ENCODE measurements at regions not wholly inside any gene's neighbourhood (a gene's known extent, or its start where the extent isn't known, plus 50 kb on each side); places are given as distances from the start of the nearest gene placed in this dataset.
"Not testable (repeated sequence)": the region's sequence is repeated elsewhere in the genome, so short reads cannot be mapped to it uniquely, and the experiment has no call there.

DNA sequence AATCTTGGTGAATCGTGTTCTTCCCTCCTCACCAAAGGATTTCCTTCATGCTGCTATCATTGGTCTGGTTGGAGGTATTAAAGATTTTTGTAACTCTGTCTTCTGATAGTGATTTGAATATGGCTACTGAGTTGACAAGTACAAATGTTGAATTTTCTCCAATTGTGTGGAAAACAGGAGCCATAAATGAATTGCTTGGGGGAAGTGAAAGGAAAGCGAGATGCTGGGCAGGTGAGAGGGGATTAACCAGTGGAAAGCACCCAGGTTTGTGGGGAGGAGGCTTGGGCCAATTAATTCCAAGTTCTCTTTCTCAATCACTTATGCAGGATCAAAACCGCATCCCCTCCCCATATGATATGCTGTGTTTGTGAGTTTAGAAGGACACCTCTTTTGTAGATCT lies 372.5 kb downstream of the IL20RB start:
- Histone ChIP-seq H3K9me3 (ENCODE audit: control insufficient read depth, insufficient read depth, low read length) (no peaks in the 10 kb centered on the region), H3K4me3 (ENCODE audit: low read length) (no peak overlapping the region), H3K36me3 (ENCODE audit: control insufficient read depth, insufficient read depth, low read length) (no peaks in the 10 kb centered on the region), H3K27me3 (ENCODE audit: control insufficient read depth, insufficient read depth, low read length) (no peaks in the 10 kb centered on the region), H3K4me1 (ENCODE audit: control insufficient read depth, insufficient read depth, low read length) (no peaks in the 10 kb centered on the region), H3K27ac (ENCODE audit: low read length) (no peak overlapping the region)
- no CpG with 5 or more reads among the region's 3 CpGs for WGBS (ENCODE audit: insufficient coverage, insufficient read length)
- DNase-seq (ENCODE audit: low read depth, low spot score) = no peak

DNA sequence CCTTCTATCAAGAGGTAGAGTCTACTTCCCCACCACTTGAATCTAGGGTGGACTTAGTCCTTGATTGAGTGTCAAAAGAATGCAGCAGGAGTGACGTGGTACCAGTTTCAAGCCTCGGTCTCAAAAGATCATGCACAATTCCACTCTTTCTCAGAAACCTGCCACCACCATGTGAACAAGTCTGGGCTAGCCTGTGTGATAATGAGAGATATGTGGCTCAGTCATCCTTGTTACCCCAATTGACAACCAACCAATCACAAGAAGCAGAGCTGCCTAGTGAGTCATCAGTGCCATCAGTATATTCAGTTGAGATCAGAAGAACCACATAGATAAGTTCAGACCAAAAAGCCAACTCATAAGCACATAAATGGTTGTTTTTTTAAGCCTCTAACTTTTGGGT lies 374.5 kb downstream of the IL20RB start:
- Histone ChIP-seq H3K27me3 (ENCODE audit: control insufficient read depth, insufficient read depth, low read length) (no peaks in the 10 kb centered on the region), H3K36me3 (ENCODE audit: control insufficient read depth, insufficient read depth, low read length) (no peaks in the 10 kb centered on the region), H3K9me3 (ENCODE audit: control insufficient read depth, insufficient read depth, low read length) (no peaks in the 10 kb centered on the region), H3K4me3 (ENCODE audit: low read length) (no peak overlapping the region), H3K4me1 (ENCODE audit: control insufficient read depth, insufficient read depth, low read length) (no peaks in the 10 kb centered on the region), H3K27ac (ENCODE audit: low read length) (no peak overlapping the region)
- WGBS (ENCODE audit: insufficient coverage, insufficient read length) = no CpG with 5 or more reads among the region's 2 CpGs
- DNase-seq (ENCODE audit: low read depth, low spot score) = no peak

DNA sequence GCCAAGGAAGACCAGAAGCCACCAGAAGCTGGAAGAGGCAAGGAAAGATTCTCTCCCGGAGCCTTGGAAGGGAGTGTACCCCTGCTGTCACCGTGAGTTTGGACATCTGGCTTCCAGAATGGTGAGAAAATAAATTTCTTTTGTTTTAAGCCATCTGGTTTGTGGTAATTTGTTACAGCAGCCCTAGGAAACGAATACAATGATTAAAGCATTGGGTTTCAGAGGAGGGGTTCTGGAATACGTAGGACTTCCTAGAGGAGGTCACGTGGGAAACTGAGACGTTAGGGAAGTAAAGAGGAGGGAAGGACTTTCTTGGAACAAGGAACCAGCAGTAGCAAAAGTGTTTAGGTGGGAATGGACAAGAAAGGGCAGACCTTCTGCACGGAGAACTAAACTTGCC lies 377.7 kb downstream of the IL20RB start:
- H3K4me3 ChIP-seq (ENCODE audit: low read length) = no peak overlapping the region
- H3K36me3 ChIP-seq (ENCODE audit: control insufficient read depth, insufficient read depth, low read length) = no peaks in the 10 kb centered on the region
- no peak overlapping the region for H3K27ac ChIP-seq (ENCODE audit: low read length)
- no peaks in the 10 kb centered on the region for H3K4me1 ChIP-seq (ENCODE audit: control insufficient read depth, insufficient read depth, low read length)
- no peaks in the 10 kb centered on the region for H3K27me3 ChIP-seq (ENCODE audit: control insufficient read depth, insufficient read depth, low read length)
- H3K9me3 ChIP-seq (ENCODE audit: control insufficient read depth, insufficient read depth, low read length) = peaks cover 5% of the 10 kb centered on the region
- WGBS (ENCODE audit: insufficient coverage, insufficient read length) = no CpG with 5 or more reads among the region's 7 CpGs
- no peak for DNase-seq (ENCODE audit: low read depth, low spot score)

DNA sequence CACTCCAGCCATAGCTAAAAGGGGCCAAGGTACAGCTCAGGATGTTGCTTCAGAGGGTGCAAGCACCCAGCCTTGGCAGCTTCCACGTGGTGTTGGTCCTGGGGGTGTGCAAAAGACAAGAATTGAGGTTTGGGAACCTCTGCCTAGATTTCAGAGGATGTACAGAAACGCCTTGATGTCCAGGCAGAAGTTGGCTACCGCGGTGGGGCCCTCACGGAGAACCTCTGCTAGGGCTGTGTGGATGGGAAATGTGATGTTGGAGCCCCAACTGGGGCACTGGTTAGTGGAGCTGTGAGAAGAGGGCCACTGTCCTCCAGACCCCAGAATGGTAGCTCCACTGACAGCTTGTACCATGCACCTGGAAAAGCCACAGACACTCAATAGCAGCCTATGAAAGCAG lies 380.6 kb downstream of the IL20RB start:
- H3K4me1 ChIP-seq (ENCODE audit: control insufficient read depth, insufficient read depth, low read length); H3K9me3 ChIP-seq (ENCODE audit: control insufficient read depth, insufficient read depth, low read length); H3K27me3 ChIP-seq (ENCODE audit: control insufficient read depth, insufficient read depth, low read length); H3K4me3 ChIP-seq (ENCODE audit: low read length); H3K27ac ChIP-seq (ENCODE audit: low read length); DNase-seq (ENCODE audit: low read depth, low spot score); H3K36me3 ChIP-seq (ENCODE audit: control insufficient read depth, insufficient read depth, low read length): not testable (repeated sequence)
- WGBS (ENCODE audit: insufficient coverage, insufficient read length) = no CpG with 5 or more reads among the region's 5 CpGs

DNA sequence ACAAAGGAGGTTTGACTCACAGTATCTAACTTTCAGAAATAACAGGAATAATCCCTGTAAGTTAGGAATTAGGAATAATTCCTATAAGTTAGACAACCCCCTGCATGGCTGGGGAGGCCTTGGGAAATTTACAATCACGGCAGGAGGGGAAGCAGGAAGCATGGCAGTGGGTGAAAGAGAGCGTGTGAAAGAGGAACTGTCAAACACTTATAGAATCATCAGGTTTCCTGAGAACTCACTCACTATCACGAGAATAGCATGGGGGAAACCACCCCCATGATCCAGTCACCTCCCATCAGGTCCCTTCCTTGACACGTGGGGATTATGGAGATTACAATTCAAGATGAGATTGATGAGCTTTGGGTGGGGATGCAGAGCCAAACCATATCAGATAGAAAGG lies 385.5 kb downstream of the IL20RB start:
- H3K4me3 ChIP-seq (ENCODE audit: low read length) = no peak overlapping the region
- peaks cover 3% of the 10 kb centered on the region for H3K9me3 ChIP-seq (ENCODE audit: control insufficient read depth, insufficient read depth, low read length)
- no peaks in the 10 kb centered on the region for H3K36me3 ChIP-seq (ENCODE audit: control insufficient read depth, insufficient read depth, low read length)
- H3K27me3 ChIP-seq (ENCODE audit: control insufficient read depth, insufficient read depth, low read length) = no peaks in the 10 kb centered on the region
- DNase-seq (ENCODE audit: low read depth, low spot score) = no peak
- WGBS (ENCODE audit: insufficient coverage, insufficient read length) = no CpG with 5 or more reads among the region's 4 CpGs
- no peaks in the 10 kb centered on the region for H3K4me1 ChIP-seq (ENCODE audit: control insufficient read depth, insufficient read depth, low read length)
- H3K27ac ChIP-seq (ENCODE audit: low read length) = no peak overlapping the region

DNA sequence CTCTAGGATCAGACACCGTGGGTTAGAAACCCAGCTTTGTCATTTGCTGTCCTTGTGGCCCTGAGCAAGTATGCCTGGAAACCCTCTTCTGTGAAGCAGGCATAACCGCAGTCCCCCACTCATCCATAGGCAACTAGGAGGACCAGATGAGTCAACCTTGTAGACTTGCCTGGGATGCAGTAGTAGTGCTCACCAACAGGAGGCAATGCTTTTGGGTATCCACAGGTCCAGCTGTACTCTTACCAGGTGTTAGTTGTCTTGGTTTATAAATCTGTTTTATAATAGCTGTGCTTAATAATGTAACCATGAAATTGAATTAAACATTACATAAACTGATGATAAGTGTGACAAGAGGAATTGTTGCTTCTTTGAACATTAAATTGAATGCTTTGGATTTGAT lies 389.3 kb downstream of the IL20RB start:
- H3K27me3 ChIP-seq (ENCODE audit: control insufficient read depth, insufficient read depth, low read length) = no peaks in the 10 kb centered on the region
- no CpG with 5 or more reads among the region's 2 CpGs for whole genome bisulfite sequencing (ENCODE audit: insufficient coverage, insufficient read length)
- H3K9me3 ChIP-seq (ENCODE audit: control insufficient read depth, insufficient read depth, low read length) = no peaks in the 10 kb centered on the region
- no peak overlapping the region for H3K4me3 ChIP-seq (ENCODE audit: low read length)
- DNase-seq (ENCODE audit: low read depth, low spot score) = peak; percentile 13
- no peak overlapping the region for H3K27ac ChIP-seq (ENCODE audit: low read length)
- no peaks in the 10 kb centered on the region for H3K36me3 ChIP-seq (ENCODE audit: control insufficient read depth, insufficient read depth, low read length)
- no peaks in the 10 kb centered on the region for H3K4me1 ChIP-seq (ENCODE audit: control insufficient read depth, insufficient read depth, low read length)

DNA sequence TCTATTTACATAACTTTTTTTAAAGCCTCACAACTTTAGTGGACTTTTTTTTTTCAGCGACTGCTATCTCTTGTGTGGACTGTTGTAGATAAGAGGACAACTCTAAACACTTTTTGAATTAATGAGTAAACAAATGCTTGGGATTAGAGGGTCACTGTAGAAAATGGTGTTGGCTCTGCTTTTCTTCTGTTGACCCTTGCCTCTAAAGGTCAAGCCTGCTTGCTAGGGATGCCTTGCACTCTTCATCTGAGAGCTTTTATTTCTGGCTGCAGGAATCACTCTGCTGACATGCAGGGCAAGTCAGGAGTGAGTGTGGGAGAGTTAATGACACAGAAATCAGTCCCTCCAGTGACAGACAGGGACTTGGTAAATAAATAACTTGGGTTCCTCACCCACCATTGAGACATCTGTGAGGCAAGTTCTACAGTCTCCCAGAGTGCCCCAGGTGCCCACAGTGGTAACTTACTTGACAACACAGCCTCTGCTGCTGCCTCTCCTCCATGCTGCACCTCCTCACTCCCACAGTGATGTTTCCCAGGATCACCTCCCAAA lies 390.1 kb downstream of the IL20RB start:
- WGBS (ENCODE audit: insufficient coverage, insufficient read length) = no CpG with 5 or more reads among the region's 1 CpG
- no peaks in the 10 kb centered on the region for H3K9me3 ChIP-seq (ENCODE audit: control insufficient read depth, insufficient read depth, low read length)
- H3K36me3 ChIP-seq (ENCODE audit: control insufficient read depth, insufficient read depth, low read length) = no peaks in the 10 kb centered on the region
- no peak for DNase-seq (ENCODE audit: low read depth, low spot score)
- no peaks in the 10 kb centered on the region for H3K4me1 ChIP-seq (ENCODE audit: control insufficient read depth, insufficient read depth, low read length)
- no peaks in the 10 kb centered on the region for H3K27me3 ChIP-seq (ENCODE audit: control insufficient read depth, insufficient read depth, low read length)
- H3K4me3 ChIP-seq (ENCODE audit: low read length) = no peak overlapping the region
- H3K27ac ChIP-seq (ENCODE audit: low read length) = no peak overlapping the region

DNA sequence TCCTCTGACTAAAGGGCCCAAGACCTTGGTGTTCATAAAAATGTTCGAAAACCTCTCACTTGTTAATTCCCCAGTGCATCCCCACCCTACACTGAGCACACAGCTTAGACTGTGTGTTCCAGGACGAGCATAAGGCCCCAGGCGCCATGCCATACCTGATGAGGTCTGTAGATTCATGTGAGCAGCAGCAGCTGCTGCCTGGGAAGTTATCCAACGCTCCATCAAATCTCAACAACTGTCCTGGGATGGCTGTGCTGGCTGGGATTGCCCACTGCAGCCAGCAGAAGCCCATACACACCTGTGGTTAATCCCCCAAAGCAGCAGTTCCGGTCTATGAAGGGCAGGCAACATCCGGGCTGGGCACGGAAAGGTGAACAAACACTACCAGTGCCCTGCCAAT lies 391.2 kb downstream of the IL20RB start:
- Histone ChIP-seq H3K4me3 (ENCODE audit: low read length) (no peak overlapping the region), H3K27ac (ENCODE audit: low read length) (no peak overlapping the region), H3K9me3 (ENCODE audit: control insufficient read depth, insufficient read depth, low read length) (no peaks in the 10 kb centered on the region), H3K4me1 (ENCODE audit: control insufficient read depth, insufficient read depth, low read length) (no peaks in the 10 kb centered on the region), H3K27me3 (ENCODE audit: control insufficient read depth, insufficient read depth, low read length) (no peaks in the 10 kb centered on the region), H3K36me3 (ENCODE audit: control insufficient read depth, insufficient read depth, low read length) (no peaks in the 10 kb centered on the region)
- WGBS (ENCODE audit: insufficient coverage, insufficient read length) = no CpG with 5 or more reads among the region's 7 CpGs
- no peak for DNase-seq (ENCODE audit: low read depth, low spot score)

DNA sequence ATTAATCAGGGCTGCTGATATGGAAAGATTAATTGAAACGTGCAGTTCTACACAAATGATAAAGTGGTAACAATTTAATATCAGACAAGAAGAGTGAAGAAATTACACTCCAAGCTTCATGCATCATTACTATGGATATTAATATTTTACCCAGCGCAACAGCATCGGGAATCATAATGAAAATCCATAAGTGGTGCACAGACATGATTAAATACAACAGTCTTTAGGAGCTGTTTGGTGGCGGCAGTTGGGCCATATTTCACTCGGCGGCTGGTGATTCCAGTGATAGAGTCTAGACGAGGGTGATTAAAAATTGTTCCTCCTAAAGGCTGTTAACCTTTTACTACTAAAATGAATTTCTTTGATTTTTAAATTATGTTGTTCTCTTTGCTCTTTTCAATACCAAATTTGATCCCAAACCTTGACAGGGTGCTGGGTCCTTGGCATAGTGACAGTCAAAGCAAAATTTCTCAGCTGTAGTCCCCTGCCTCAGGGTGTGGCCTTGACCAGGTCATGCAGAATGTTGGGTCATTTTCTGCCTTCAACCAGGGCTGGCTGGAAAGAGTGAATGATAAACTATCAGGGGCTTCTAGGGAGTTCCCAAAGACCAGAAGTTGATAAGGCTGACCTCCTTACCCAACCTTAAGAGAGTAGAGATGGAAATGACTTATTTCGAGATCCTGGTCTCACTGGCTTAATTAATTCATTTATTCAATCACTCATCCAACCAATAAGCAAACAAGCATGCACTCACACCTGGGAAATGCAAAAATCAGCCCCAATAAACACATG lies 392.0 kb downstream of the IL20RB start:
- WGBS (ENCODE audit: insufficient coverage, insufficient read length) = no CpG with 5 or more reads among the region's 8 CpGs
- Histone ChIP-seq H3K27ac (ENCODE audit: low read length) (no peak overlapping the region), H3K36me3 (ENCODE audit: control insufficient read depth, insufficient read depth, low read length) (no peaks in the 10 kb centered on the region), H3K4me1 (ENCODE audit: control insufficient read depth, insufficient read depth, low read length) (no peaks in the 10 kb centered on the region), H3K4me3 (ENCODE audit: low read length) (no peak overlapping the region), H3K27me3 (ENCODE audit: control insufficient read depth, insufficient read depth, low read length) (no peaks in the 10 kb centered on the region), H3K9me3 (ENCODE audit: control insufficient read depth, insufficient read depth, low read length) (no peaks in the 10 kb centered on the region)
- no peak for DNase-seq (ENCODE audit: low read depth, low spot score)

DNA sequence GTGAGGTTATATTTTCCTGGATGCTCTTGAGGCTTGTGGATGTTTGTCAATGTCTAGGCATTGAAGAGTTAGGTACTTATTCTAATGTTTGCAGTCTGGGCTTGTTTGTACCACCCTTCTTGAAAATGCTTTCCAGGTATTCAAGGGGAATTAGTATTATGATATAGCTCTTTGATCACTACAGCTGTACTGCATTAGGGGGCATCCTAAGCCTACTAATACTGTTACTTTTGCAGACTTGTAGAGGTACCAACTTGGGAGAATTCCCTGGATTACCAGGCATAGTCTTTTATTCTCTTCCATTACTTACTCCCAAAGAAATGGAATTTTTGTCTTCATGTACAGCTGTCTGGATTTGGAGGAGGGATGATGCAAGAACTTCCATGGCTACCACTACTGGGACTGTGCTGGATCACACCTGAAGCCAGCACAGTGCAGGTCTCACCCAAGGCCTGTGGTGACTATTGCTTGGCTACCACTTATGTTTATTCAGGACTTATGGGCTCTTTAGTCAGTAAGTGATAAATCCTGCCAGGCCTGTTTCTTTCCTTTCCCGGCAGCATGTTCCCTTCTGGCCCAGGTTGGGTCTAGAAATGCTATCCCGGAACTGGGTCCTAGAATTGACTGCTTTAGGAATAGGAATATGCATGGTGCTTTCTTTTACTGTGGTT lies 402.9 kb downstream of the IL20RB start:
- no CpG with 5 or more reads among the region's 2 CpGs for WGBS (ENCODE audit: insufficient coverage, insufficient read length)
- no peak overlapping the region for H3K27ac ChIP-seq (ENCODE audit: low read length)
- DNase-seq (ENCODE audit: low read depth, low spot score) = no peak
- no peaks in the 10 kb centered on the region for H3K27me3 ChIP-seq (ENCODE audit: control insufficient read depth, insufficient read depth, low read length)
- H3K4me3 ChIP-seq (ENCODE audit: low read length) = no peak overlapping the region
- H3K4me1 ChIP-seq (ENCODE audit: control insufficient read depth, insufficient read depth, low read length) = no peaks in the 10 kb centered on the region
- no peaks in the 10 kb centered on the region for H3K9me3 ChIP-seq (ENCODE audit: control insufficient read depth, insufficient read depth, low read length)
- no peaks in the 10 kb centered on the region for H3K36me3 ChIP-seq (ENCODE audit: control insufficient read depth, insufficient read depth, low read length)

All from iPS DF 6.9 (cell line).